ENCODE measurements at regions not wholly inside any gene's neighbourhood (a gene's known extent, or its start where the extent isn't known, plus 50 kb on each side); places are given as distances from the start of the nearest gene placed in this dataset.

DNA sequence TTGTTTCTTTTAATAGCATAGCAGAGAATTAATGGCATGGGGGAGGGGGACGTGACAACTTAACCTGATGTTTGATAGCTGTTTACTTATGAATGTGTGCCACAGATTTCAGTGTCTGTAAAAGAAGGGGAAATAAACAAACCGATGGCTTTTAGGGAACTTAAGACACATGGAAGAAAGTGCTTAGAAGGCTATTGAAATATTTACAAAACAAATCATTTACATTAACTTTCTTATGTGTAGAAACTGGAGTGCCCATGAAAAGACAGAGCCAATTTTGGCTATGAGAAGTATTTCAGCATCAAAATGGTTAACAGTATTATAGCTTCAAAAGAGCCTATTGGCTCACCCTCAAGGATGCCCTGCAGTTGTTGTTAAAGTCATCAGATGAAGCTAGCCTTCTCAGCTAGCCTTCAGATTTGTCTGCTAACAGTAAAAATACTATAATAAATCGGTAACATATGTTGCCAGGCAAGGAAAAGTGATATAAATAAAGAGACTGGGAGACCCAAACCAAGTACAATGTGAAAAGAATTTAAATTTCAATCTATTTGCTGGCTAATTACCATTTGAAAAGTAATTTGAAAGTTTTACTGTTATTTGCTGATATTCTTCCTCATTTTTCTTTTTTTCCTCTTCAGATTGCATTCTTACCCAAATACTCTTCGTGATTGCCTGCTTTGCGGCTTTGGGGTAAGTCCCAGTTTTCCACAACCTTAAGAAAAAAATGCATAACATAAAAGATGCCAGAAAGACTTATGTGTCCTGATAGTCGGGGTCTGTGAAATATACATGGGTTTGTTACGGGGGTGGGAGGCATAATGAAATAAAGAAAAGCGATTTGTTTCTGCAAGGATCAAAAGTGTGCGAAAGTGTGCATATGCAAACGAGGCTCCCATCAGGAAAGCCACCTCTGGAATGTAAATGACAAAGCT lies 256.4 kb downstream of the MEIS1 start:
- no peak for DNase-seq

DNA sequence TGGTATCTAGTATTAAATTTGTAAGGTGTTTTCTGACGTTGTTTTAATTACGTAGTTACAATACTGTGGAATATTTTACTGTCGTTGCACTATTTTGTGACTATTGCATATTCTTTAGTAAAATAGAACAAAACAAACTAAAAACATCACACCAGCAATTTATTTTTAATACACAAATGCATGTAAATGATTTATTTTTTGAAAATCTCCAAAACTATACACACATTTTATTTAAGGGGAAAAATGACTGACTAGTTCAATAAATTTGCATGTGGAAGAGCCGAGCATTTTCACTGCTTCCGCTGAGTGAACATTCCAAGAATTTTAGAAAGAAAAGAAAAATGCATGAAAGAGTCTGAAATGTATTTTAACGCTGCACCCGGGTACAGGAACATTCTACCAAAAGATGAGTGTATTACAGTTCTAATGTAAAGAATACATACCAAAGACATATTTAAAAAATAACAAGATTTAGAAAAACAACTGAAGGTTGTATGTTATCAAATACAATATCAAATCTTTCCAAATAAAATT lies 257.7 kb downstream of the MEIS1 start:
- DNase-seq, result no peak

DNA sequence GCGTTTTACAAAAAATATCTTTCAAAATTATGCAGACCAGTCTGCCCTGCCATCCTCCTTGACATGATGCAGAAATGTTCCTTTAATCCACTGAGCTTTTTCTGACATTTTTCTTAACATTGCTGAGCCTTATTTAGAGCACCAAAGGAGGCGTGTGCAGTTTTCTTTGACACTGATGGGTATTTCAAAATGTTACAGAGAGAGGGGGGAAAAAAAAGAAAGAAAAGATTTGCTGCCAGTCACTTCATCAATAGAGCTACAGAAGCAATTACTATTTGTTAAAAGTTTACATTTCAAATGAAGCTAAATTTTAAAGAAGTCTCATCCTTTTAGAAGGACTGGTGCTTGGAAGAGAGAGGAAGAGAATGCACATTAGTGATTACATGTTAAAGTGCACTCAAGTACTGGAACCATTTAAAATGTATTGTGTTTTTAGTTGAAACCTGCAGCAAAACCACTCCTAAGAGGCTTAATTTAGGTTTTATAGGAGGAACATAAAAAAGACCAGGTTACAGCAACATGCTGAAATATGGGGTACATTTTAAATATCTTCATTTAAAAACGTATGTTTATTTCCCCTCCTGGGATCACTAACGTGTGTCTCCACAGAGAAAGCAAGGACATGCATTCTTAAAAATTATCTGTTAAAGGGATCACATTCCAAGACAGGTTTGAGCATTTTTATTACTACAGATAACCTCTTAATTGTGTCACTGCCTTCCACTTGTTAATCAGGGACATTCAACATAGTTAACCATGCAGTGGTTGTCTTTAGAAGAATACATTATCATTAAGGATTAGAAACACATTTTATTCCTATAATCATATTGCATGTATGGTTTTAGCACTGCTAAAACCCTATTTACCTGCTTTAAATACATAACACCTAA lies 258.4 kb downstream of the MEIS1 start:
- DNase-seq, result no peak

DNA sequence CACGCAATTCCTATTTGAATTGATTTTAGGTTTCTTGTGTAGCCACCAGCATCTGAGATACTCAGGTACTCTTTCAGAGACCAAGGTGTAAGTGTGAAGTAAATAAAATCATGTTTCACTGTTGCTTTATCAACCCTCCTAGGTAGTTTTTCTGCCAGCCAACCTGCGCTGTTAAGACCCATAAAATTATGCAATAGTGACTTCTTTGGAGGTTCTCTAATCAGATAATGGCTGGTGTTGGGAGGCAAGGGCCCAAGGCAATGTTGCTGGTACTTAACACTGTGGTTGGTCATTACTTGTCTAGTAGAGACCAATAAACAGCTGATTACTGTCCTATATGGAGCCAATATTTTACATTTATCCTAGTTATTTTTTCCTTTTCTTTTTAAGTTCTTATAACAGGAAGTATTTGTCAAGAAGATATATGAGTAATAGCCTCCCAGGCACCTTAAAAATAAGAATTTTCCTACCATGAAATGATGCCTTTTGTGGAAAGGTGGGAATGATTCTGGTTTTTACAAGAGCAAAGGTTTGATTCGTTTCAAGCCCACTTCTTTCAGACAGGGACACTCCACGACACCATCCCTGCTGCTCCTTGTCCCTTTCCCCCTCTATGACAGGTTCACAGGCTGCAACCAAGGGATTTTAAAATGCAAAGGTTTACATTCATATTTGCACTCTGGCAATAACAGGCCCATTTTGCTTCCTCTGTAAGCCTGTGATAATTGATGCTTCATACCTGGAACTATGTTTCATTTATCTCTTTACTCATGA lies 259.3 kb downstream of the MEIS1 start:
- DNase-seq, result no peak

DNA sequence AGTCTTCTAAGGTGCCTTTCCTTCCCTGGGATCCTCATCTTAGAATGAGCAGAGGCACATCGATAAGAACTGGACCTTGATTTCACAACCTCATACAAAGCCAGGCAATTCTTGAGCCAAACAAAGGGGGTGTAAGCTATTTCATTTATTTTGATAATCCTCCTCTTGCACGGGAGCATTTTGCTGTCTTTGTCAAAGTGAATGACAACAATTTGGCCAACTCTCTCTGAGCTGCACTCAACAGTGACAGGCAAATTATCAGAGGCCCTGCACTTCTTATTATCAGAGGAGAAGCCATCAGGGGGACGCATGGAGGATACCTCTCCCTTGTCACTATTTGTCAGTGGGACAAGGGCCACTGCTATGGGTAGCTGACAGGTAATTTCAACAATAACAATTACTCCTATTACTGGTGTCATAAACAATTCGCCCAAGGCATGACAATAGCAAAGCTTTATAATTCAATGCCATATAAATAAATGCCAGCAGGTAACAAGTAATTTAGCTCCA lies 260.4 kb downstream of the MEIS1 start:
- DNase-seq, result no peak

DNA sequence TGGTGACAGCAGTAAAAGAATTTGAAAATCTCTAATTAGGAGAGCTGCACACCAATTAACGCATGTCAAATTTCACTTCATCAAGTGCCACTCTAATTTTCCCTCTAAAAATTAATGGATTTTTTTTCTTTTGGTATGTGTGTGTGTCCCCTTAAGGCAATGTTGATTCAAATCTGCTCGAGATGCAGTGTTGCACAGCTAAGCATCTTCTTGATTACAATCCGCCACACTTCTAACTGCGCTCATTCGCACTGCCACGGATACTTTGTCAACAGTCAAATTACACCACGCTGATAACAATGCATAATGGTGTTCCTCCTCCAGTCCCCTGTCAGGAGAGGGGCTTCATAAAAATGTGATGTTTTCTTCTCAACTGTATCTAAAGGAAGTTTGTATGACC lies 261.4 kb downstream of the MEIS1 start:
- DNase-seq, result no peak

DNA sequence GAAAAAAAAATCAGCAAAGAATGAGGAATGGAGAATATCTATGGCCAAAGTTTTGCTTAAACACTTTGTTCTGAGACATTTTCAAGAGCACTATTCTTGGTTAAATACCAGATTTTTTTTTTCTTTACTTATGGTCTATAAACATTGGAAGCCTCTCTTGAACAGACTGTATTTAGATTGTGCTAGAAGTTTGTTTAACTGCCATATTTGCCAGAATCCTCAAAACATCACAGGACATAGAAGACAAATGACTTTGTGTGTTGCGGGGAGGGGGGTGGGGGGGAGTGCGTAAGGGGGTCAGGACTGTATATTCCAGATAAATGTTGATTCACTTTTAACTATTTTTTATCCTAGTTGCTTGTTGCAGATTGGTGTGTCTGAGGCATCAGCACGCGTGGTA lies 262.0 kb downstream of the MEIS1 start:
- no peak for DNase-seq

DNA sequence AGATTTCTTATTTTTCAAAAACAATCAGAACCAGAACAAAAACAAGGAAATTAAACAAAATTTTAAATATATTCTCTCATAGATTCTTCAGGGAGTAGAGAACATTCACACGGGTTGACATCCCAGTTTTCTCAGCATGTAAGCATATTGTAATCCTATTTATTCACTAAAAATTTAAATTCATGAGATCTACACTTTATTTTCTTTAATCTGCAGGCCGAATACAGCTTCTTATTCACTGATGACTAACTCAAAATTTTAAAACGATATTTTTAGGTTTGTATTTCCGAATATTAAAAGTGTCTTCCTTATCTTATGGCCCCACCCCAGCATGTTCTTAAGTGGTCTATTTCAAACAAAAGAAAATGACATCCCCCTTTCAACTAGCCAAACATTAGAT lies 262.4 kb downstream of the MEIS1 start:
- DNase-seq, result no peak

DNA sequence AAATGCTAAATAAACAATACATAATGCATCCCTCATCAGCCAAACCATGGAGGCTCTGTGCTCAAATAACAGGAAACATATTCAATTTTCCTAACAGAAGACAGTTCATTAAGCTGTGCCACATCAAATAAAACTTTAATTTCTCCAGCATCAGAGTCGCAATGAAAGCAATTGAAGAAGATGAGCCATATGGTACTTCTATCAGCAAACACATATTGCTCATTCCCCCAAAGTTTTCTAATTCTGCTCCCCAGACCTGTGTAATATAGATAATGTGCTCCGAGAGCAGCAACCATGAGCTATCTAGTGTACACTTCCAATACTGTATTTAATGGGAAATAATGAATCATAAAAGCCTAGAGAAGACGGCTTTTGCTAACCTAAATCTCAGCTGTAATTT lies 263.2 kb downstream of the MEIS1 start:
- DNase-seq, result no peak

DNA sequence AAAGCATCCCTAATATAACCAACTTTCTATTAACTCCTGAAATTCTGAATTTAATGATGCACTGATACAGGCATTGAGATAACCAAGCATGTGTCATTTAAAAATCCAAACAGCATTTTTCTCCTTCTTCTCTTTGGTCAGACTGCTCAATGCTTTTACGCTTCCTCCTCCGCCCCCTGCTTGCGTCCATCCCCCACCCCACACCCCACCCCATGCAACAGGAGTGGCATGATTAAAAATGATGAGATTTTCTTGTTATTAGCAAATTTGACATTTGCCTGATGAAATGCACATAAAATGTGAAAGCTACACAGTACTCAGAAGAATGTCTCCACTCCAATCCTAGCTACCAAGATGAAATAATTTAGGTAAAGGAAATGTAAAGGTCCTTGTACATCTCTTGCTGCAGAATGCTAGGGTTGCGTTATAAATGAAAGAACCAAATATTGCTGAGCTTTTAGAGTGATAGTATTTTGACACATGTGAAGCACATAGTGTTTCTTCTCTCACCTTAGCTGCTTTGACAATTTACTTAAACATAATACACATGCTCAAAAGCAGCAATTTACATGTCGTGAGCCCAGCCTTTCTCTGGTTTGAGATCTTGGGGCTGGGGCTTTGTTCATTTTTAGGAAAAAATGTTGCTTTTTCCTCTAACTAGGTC lies 263.8 kb downstream of the MEIS1 start:
- no peak for DNase-seq

DNA sequence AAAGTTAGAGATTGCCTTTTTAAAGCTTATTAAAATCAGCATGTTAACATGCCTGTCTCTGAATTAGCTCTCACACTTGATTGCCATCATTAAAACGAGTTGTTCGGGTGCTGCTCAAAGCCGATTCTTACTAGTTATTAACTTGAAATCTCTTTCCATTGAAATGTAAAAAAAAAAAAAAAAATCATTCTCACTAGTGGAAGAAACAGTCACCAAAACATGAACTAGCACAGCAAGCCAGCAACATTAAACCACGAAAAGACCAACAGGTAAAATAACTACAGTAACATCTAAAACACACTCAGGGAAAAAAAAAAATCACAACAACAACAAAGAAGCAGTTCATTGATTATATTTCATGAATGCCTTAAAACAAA lies 264.5 kb downstream of the MEIS1 start:
- no peak for DNase-seq

DNA sequence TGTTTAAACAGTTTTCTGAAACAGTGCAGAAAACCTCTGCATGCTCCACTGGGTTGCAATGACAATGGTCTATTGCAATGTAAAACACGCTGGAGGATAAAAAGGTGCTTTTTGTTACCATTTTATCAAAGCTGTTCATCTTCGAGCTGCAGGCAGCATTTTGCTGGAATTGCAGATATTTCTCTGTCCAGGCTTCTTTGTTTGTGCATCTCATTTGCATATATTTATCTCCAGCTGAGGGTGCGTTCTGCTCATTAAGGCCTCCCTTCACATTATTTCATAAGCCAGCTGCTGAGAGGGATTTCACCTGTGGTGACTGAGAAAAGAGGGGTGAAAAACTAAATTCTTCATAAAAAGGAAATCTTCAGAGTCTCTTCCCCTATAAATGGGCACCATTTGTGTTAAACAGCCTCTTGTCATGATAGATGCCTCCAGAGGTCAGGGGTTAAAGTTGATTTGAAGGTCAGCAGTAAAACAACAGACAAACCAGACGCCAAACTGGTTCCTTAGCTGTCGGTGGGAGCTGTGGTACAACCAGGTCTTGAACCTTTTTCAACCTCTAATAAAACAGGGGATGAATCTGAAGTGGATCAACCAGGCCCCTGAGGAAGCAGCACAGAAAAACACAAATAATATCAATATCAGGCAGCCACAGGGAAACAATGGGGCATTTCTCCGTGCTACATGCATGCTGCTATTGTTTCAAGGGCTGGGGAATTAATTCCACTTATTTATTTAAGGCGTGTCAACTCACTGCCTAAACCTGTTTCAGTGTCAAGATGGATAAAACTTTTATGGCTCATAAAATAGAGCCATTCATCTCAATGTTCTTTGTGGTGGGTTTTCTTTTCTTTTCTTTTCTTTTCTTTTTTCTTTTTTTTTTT lies 265.1 kb downstream of the MEIS1 start:
- DNase-seq, result no peak

DNA sequence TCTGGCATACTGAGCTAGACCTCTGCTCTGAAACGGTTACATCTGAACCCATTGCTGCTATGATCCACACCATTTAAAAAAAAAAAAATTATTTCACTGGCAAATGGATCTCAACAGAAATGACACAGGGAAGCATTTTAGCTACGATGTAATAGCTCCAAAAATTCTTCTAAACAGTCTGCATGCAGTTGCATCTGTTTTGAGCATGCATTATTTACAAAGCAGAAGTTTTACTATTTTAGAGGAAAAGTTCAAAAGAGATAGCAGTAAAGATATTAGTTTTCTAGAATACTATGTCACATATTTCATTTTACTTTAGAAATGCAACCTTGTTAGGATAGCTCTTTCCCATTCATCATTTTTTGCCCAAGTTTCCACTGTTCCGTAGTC lies 265.7 kb downstream of the MEIS1 start:
- no peak for DNase-seq

DNA sequence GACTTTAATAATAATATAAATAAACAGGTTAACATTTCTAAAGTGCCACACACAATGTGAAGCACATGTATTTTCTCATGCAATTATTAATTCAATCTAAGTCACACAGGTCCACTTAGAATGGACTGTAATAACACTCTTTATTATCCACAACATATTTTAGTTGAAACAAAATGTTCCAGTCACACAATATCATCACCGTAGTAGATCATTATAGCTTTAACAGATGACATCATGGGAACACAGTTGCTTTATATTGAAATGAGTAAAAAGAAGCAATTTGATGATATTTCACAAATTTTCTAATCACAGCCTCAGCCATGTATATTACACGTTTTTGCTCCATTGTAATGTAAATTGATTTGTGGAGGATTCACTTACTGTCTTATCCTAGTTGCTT lies 266.3 kb downstream of the MEIS1 start:
- DNase-seq, result no peak

DNA sequence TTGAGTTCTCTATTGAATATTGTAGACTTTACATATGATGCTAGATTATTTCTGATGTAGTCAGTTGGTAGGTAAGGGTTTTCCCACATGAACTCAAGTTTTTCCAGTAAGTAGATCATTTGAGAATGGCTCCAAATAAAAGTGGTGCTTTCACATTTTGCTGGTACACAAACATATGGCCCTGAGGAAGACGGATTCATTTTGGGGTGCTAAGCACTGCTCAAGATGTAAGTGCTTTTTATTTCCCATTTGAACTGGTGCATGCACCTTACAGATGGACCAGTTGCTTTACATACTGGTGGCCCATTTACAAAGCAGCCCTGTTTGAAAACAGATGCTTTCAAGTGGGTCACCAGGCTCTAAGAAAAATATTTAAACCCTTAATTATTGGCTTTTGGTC lies 266.7 kb downstream of the MEIS1 start:
- DNase-seq, result no peak

DNA sequence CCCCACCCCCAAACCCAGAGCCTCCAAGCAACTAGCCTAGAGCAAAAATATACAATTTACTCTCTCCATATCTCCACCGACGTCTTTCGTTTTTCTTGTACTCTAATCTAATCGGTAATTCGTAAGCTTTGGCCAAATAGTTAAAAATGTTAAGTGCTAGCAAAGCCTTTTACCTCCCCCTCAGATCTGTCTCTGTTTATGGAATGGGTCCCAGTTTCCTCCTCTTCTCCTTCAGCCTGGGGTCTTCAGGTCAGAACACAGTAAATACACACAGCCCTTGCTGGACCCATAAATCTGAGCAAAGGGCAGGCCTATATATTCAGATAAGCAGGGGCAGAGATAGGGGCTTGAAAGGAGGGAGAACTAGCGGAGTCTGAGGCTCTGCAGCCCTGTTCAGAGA lies 267.4 kb downstream of the MEIS1 start:
- no peak for DNase-seq

DNA sequence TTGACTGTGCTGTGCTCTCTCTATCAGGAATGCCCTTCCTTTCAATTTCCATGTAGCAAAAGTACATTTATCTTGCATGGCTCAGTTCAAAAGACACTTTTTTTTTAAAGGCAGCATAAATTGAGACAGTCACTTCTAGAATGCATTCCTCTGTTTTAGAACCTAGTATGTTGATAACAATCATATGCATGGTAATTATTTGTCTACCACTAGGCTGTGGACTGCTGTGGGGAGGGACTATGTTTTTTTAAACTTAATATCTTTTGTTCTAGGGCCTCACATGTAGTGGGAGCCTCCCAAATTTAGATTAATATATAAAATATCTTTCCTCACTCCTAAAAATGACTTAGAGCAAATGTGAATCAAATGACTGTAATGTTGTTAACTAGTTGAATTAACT lies 269.9 kb downstream of the MEIS1 start:
- DNase-seq, result no peak

DNA sequence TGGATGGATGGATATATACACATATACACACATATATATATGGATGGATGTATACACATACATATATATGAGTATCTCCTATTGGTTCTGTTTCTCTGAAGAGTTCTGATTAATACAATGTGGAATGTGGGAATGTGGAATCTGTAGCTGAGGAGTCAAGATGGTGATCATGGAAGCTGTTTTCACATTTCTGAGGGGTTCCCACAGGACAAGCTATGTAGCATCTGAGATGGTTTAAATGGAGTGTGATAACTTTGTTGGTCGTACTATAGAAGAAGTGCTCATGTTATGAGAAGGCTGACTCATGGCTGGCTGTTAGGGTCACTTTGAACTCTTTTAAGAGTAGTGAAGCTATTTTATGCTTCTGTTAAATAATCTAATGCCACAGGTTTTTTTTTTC lies 279.7 kb downstream of the MEIS1 start:
- DNase-seq, result no peak

DNA sequence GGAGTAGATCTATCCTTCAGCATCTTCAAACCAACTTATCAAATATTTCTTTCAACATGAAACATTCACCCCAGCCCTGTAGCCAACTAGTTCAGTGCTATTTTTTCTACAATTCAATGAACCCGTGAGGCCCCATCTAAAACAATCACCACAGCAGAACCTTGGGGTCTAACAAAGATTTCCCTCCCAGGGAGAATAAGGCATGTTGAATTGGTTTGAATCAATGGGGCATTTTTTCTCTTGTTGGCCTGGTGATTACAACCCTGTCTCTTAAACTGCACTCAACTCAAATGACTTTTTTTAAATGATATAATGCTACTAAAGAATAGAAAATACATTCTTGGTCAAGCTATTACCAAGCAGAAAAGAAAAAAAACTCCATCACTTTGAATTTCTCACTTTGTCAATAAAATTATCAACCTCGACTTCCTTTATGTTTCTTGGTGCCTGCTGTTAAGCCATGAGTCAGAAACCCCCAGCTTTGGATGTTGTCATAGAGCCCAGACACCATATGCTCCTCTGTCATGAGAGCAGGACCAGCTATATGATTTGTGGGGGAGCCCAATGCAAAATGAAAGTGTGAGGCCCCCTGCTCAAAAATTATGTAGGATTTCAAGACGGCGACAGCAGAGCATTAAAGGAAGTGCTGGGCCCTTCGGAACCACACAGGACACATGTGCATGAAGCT lies 282.4 kb downstream of the MEIS1 start:
- no peak for DNase-seq

DNA sequence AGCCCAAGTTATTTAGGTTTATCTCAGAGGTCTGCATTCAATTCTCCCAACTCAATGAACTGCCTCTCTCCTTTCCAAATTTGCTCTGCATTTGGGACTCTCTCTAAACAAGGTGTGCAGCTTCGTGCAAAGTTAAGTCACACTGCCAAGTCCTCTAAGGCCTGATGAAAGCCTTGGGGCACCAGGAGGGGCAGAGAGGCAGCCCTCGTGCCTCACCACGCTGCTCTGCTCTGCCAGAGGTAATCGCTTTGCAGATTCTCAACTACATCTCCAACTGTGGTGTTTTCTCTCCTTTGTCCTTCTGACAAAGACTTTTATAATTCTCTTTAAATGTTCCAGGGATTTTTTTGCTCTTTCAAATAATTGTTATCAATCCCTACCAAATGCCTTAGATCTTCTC lies 283.0 kb downstream of the MEIS1 start:
- DNase-seq, result no peak

DNA sequence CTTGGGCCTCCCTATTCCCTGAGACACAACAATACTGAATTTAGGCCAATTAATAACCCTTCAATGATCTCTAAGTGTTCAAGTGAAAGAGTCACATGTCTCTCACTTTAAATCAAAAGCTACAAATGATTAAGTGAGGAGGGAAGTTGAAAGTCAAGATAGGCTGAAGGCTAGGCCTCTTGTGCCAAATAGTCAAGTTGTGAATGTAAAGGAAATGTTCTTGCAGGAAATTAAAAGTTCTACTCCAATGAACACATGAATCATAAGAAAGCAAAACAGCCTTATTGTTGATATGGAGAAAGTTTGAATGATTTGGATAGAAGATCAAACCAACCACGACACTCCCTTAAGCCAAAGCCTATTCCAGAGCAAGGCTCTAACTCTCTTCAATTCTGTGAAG lies 286.9 kb downstream of the MEIS1 start:
- DNase-seq, result no peak
